HG03575 (cell line): ENCODE measurements at regions not wholly inside any gene's neighbourhood (a gene's known extent, or its start where the extent isn't known, plus 50 kb on each side); places are given as distances from the start of the nearest gene placed in this dataset.

Experiments used
- ATAC-seq: cut with Tn5 transposase; IDR thresholded peaks from one replicate; pipeline ENCODE4 v1.9.1; 2021; ENCODE audit not compliant: unreplicated experiment, insufficient number of reproducible peaks, low FRiP score; ENCODE audit errors: extremely low read depth

- no peak for ATAC-seq
These were observed 1014.1 kb upstream of the SEMA6D start for GRCh38 chr15:46703020-46703861.

DNA sequence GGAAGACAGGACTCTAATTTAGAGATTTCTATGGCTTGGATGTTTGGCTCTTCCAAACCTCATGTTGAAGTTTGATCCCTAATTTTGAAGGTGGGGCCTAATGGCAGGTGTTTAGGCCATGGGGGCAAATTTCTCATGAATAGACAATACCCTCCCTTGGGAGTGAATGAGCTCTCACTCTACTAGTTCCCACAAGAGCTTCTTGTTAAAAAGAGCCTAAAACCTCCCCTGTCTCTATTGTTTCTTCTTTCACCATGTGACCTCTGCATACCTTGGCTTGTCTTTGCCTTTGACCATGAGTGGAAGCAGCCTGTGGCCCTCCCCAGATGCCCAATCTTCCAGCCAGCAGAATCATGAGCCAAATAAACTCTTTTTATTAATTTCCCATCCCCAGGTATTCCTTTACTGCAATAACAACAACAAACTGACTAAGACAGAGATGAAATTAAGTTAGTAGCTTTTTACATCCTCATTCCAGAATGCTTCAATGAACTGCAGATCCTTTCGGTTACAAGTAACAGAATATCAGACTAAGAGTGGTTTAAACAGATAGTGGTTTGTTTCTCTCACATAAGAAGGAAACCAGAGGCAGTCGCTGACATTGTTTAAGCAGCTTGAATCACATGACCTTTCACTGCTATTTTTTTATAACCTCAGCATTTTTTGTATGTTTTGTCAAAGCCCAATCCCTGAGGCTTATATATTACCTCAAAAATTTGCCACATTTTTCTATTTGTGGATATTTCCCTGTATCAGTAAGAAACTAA is 1013.3 kb upstream of the SEMA6D start:
- ATAC-seq: no peak

- ATAC-seq: no peak
These were observed 1009.9 kb upstream of the SEMA6D start for GRCh38 chr15:46707452-46707851.

DNA sequence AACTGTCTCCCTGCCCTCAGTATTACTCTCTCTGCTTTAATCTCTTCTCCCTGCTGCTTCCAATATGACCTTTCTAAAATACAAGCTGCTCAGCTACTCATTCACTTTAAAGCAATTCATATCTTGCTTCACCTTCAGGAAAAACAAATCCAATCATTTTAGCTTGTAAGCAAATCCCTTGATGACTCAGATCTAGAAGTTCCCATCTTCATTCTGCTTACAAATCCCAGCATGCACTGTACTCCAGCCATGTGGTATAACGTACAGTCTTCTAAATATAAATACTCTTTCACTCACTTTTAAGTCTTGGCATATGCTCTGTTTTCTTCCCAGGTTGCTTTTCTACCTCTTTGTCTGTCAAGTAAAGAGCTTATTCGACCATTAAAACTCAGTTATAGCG is 1009.1 kb upstream of the SEMA6D start:
- no peak for ATAC-seq

- no peak for ATAC-seq
These were observed 1007.7 kb upstream of the SEMA6D start for GRCh38 chr15:46709460-46710083.

DNA sequence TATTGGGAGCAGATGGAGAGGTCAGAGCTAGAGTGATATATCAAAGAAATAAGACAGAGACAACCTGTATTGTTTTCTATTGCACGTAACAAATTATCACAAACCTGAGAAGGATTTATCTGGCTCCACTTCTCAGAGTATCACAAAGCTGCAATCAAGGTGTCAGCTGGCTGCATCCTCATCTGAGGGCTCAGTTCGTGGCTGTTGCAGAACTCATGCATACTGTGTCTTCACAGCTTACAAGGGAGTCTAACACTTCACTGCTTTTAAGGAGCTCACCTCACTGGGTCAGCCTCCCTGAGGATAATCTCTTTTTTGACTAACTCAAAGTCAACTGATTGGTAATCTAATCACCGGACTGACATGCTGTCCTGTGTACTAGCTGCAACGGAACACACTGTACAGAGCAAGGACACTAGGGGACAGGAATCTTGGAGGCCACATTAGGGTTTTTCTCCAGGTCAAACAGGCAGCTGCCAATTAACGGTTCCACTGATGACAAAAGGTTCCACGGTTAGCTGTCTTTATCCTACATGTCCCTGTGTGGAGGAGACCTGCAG is 1006.8 kb upstream of the SEMA6D start:
- ATAC-seq: no peak

DNA sequence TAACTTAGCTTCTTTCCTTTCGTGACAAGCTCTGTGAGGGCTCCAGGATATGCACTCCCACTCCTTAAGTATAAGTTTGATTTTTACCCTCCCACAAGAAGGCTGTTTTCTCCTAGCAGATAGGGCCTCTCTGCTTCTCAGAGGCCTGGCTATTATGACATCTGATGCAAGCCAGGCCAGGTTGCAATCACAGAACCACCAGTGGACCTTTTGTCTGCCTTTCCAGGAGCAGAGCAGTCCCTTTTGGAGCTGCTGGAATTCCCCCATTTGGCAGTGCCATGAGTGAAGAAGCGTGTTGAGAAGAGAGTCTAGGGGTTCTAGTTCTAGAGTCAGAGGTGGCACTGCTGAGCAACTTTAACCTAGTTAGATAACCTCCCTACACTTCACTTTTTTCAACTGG is 1004.3 kb upstream of the SEMA6D start:
- ATAC-seq: no peak

DNA sequence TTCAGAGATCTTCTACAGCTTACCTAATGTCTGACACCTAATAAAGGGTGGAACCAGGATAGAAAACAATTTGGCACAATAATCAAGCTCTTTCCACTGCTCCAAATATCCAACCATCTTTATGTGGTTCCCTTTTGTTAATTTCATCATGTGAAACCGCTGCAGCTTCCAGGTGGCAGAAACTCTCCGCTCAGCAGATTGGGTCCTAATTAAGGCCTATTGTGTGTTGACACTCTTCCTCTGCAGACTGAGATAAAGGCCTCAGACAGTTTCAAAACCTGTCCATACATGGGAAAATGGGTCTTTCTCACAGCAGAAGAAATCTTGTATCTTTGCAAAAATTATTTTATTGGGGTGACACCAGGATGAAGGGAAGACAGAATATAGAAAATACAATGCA is 1002.4 kb upstream of the SEMA6D start:
- ATAC-seq: no peak

GRCh38 chr15:46723308-46723707 is 994.0 kb upstream of the SEMA6D start:
- no peak for ATAC-seq

GRCh38 chr15:46732060-46732459 is 985.2 kb upstream of the SEMA6D start:
- ATAC-seq: no peak

DNA sequence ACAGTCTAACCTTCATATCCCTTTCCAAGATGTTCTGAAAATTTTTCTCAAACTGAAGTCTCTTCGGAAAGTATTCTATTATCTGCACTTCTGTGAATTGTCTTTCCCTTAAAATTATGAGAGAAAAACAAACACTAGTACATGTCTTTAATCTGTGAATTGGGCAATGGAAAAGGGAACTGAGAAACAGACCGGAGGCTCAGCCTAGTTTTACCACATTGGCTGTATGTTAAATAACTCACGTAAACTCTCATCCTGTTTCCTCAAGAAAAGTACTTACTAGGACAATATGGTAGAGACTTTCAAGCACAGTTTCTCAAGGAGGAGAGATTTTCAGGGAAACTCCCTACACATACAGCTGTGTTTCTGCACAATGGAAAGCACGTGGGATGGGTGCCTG is 982.2 kb upstream of the SEMA6D start:
- ATAC-seq: no peak

GRCh38 chr15:46751303-46751702 is 966.0 kb upstream of the SEMA6D start:
- ATAC-seq: no peak

DNA sequence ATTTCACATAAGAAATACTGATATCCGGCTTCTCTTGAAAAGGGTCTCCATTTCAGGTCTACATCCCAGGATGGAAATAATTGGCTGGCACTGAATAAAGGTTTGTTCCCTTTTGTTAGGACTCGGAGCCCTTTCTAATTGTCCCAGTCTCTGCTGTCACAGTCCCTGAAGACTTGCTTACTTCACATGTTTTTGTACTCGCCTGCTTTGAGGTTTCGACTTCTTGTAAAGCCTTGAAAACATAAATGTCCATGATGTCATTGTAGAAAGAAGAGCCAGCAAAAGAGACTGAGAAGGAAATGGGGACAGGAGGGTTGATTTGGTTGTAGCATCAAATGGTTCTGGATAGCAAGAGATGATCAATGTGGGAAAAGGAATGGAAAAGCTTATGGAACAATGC is 963.4 kb upstream of the SEMA6D start:
- no peak for ATAC-seq

GRCh38 chr15:46763091-46763490 is 954.2 kb upstream of the SEMA6D start:
- no peak for ATAC-seq

GRCh38 chr15:46764851-46765250 is 952.5 kb upstream of the SEMA6D start:
- ATAC-seq: no peak

DNA sequence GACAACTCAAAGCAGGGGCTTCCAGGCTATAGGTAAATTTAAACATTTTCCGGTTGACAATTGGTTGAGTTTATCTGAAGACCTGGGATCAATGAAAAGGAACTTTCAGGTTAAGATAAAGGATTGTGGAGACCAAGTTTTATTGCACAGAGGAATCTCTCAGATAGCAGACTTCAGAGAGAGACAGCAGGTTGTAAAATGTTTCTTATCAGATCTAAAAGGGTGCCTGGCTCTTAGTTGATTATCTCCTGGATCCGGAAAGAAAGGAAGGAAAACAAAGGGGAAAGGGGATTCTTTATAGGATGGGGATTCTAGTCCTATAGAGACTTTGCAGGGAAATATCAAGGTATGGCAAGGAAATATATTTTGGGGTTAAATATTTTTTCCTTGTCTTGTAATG is 951.3 kb upstream of the SEMA6D start:
- ATAC-seq: no peak

DNA sequence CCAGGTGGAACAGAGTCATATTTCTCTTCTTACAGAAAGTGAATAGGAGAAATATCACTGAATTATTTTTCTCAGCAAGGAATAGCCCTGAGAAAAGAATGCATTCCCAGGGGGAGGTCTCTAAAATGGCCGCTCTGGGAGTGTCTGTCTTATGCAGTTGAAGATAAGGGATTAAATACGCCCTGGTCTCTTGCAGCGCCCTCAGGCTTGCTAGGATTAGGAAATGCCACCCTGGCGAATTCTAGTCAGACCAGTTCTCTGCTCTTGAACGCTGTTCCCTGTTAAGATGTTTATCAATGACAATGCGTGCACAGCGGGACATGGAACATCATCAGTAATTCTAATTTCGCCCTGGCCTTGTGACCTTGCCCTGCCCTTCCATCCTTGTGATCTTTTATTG is 949.0 kb upstream of the SEMA6D start:
- no peak for ATAC-seq

GRCh38 chr15:46773016-46773415 is 944.3 kb upstream of the SEMA6D start:
- ATAC-seq: no peak

- ATAC-seq: no peak
These were observed 938.4 kb upstream of the SEMA6D start for GRCh38 chr15:46778876-46779275.
